Stimulated activated CD8-positive, alpha-beta memory T cell treated with anti-CD3 and anti-CD28 coated beads, Interleukin-15, amount 100 ng/mL, for 4 hours (primary cell): ENCODE measurements at regions not wholly inside any gene's neighbourhood (a gene's known extent, or its start where the extent isn't known, plus 50 kb on each side); places are given as distances from the start of the nearest gene placed in this dataset.
"Not testable (repeated sequence)": the region's sequence is repeated elsewhere in the genome, so short reads cannot be mapped to it uniquely, and the experiment has no call there.

Source experiments
- DNase-seq, 2 donors: peaks; one replicate each; pipeline ENCODE4 v3.0.0-alpha.2; 2020; ENCODE audit warnings: low read depth in 2 of 2

- DNase-seq, result no peak
These were observed 112.5 kb upstream of the TBX18 start for GRCh38 chr6:84876723-84877514.

GRCh38 chr6:84872996-84873723 lies 108.8 kb upstream of the TBX18 start:
- DNase-seq, result no peak

GRCh38 chr6:84871925-84872324 lies 107.5 kb upstream of the TBX18 start:
- no peak for DNase-seq

- no peak for DNase-seq
These were observed 106.3 kb upstream of the TBX18 start for GRCh38 chr6:84870672-84871071.

GRCh38 chr6:84868149-84868548 lies 103.8 kb upstream of the TBX18 start:
- DNase-seq, result no peak

- no peak for DNase-seq
These were observed 103.1 kb upstream of the TBX18 start for GRCh38 chr6:84867521-84867920.

- DNase-seq, result no peak
These were observed 102.3 kb upstream of the TBX18 start for GRCh38 chr6:84866715-84867114.

- not testable (repeated sequence) for DNase-seq
These were observed 101.0 kb upstream of the TBX18 start for GRCh38 chr6:84865372-84865771.

GRCh38 chr6:84862843-84863242 lies 98.4 kb upstream of the TBX18 start:
- DNase-seq, result no peak

- no peak for DNase-seq
These were observed 96.5 kb upstream of the TBX18 start for GRCh38 chr6:84860920-84861319.

GRCh38 chr6:84860509-84860908 lies 96.1 kb upstream of the TBX18 start:
- DNase-seq, result no peak

GRCh38 chr6:84854811-84855400 lies 90.5 kb upstream of the TBX18 start:
- no peak for DNase-seq

GRCh38 chr6:84853901-84854300 lies 89.5 kb upstream of the TBX18 start:
- no peak for DNase-seq

GRCh38 chr6:84848960-84849359 lies 84.6 kb upstream of the TBX18 start:
- no peak for DNase-seq

GRCh38 chr6:84847390-84848160 lies 83.2 kb upstream of the TBX18 start:
- no peak for DNase-seq

- no peak for DNase-seq
These were observed 78.2 kb upstream of the TBX18 start for GRCh38 chr6:84842525-84843166.

GRCh38 chr6:84837068-84837866 lies 72.9 kb upstream of the TBX18 start:
- DNase-seq, result not testable (repeated sequence)

GRCh38 chr6:84836366-84836765 lies 72.0 kb upstream of the TBX18 start:
- DNase-seq, result no peak

GRCh38 chr6:84835340-84835739 lies 70.9 kb upstream of the TBX18 start:
- no peak for DNase-seq

GRCh38 chr6:84831924-84832323 lies 67.5 kb upstream of the TBX18 start:
- not testable (repeated sequence) for DNase-seq

- no peak for DNase-seq
These were observed 61.1 kb upstream of the TBX18 start for GRCh38 chr6:84825461-84825860.
